Ovary (tissue), 3 donors: ENCODE measurements at regions not wholly inside any gene's neighbourhood (a gene's known extent, or its start where the extent isn't known, plus 50 kb on each side); places are given as distances from the start of the nearest gene placed in this dataset.

Experiments used
- EP300 ChIP-seq: sonication (generic); formaldehyde crosslinking; IDR thresholded peaks from one replicate; pipeline ENCODE4 v1.6.1; 2017; ENCODE audit warnings: antibody characterized with exemption
- POLR2A ChIP-seq: fragments of 450-650 bp; IDR thresholded peaks from one replicate; pipeline ENCODE4 v1.6.1; 2017; ENCODE audit warnings: antibody characterized with exemption, mild to moderate bottlenecking, moderate library complexity
- TF ChIP-seq, protein P1 (sequence below), 3 donors: fragments of 450-650 bp in 2 of 3; fragments of 200-600 bp in 1 of 3; IDR thresholded peaks; one replicate each; pipeline versions ENCODE4 v1.5.1 to v1.8.0; 2016 to 2022; ENCODE audit warnings: antibody characterized with exemption in 3 of 3, mild to moderate bottlenecking in 1 of 3
- donor health status: DM: no; HTN: no; CAD: no.

DNA sequence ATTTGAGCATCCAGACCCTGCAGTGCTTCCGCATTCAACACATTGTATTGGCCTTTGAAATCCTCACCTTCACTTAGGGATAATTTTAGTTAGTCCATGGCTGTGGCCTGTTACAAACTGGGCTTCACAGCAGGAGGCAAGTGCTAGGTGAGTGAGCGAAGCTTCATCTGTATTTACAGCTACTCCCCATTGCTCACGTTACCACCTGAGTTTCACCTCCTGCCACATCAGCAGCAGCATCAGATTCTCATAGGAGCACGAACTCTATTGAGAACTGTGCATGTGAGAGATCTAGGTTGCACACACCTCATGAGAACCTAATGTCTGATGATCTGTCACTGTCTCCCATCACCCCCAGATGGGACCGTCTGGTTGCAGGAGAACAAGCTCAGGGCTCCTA lies 222.1 kb upstream of the NR2F2 start:
- TF ChIP-seq, protein P1, sequence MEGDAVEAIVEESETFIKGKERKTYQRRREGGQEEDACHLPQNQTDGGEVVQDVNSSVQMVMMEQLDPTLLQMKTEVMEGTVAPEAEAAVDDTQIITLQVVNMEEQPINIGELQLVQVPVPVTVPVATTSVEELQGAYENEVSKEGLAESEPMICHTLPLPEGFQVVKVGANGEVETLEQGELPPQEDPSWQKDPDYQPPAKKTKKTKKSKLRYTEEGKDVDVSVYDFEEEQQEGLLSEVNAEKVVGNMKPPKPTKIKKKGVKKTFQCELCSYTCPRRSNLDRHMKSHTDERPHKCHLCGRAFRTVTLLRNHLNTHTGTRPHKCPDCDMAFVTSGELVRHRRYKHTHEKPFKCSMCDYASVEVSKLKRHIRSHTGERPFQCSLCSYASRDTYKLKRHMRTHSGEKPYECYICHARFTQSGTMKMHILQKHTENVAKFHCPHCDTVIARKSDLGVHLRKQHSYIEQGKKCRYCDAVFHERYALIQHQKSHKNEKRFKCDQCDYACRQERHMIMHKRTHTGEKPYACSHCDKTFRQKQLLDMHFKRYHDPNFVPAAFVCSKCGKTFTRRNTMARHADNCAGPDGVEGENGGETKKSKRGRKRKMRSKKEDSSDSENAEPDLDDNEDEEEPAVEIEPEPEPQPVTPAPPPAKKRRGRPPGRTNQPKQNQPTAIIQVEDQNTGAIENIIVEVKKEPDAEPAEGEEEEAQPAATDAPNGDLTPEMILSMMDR (IDR thresholded peaks at IDR 0.05) = no peak
- TF ChIP-seq POLR2A (no peak), EP300 (no peak)
